GM19193 (cell line): ENCODE measurements at regions not wholly inside any gene's neighbourhood (a gene's known extent, or its start where the extent isn't known, plus 50 kb on each side); places are given as distances from the start of the nearest gene placed in this dataset.

Source experiments
- POLR2A ChIP-seq: IDR thresholded peaks from 4 replicates; pipeline ENCODE4 v1.6.1; 2011; ENCODE audit not compliant: insufficient read depth, insufficient read length; ENCODE audit errors: extremely low read depth

DNA sequence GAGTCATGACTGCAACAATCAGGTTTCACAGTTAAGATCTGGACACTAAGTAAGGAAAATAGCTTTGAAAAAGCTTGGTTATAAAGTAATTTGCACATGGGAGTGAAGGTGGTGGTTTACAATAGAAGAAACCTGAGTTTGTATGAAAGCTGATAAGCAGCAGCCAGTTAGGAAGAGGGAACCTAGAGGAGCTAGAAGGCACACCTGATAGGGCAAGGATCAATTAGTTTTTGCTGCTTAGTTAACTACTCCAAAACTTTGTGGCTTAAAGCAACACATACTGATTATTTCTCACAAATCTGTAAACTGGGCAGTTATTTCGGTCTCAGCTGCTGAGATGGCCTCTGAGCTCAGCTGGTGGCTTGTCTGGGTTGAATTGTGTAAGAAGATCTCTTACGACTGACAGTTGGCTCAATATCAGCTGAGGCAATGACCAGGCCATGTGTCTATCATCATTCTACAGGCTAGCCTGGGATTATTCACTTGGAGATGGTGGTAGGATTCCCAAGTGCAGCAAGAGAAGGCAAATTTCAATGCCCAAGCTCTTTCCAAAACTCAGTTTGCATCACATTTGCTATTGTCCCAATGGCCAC is 255.0 kb upstream of the PITX2 start:
- no peak for TF ChIP-seq POLR2A

GRCh38 chr4:110878413-110878812 is 255.5 kb upstream of the PITX2 start:
- no peak for TF ChIP-seq POLR2A

DNA sequence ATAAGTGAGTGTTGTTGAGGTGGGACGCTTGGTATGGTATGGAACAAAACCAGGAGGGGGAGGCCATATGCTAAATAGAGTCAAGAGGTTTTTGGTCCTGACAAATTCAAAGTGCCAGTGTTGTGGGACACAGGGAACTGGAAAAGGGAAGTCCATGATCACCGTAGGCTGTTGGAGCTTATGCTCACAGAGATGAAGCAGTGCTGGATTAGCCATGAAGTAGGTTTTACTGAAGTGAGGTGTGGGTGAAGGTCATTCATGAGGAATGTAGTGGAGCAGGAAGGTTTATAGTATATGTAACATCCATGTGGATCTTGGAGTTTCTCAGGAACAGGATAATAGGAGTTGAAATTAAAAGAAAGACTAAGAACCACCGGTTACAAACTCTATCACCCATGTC is 256.1 kb upstream of the PITX2 start:
- no peak for TF ChIP-seq POLR2A

DNA sequence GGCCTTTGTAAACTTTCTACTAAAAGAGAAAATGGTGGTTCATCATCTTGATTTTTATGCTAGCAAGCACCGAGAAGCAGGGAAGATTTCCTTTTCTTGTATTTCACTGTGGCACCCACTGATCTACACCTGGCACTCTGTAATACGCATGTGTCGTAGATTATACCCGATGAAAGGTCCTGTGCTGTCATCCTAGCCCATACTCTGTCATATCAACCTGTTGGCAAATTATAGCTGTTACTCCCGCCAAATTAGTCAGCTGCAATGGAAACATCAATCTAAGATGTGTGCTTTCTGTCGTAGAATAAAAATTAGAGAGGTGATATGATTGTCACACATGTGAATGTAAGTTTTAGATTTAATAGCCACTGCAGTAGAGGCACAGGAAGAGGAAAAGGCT is 263.4 kb upstream of the PITX2 start:
- no peak for TF ChIP-seq POLR2A

- TF ChIP-seq POLR2A = no peak
These were observed 264.0 kb upstream of the PITX2 start for GRCh38 chr4:110886856-110887255.

DNA sequence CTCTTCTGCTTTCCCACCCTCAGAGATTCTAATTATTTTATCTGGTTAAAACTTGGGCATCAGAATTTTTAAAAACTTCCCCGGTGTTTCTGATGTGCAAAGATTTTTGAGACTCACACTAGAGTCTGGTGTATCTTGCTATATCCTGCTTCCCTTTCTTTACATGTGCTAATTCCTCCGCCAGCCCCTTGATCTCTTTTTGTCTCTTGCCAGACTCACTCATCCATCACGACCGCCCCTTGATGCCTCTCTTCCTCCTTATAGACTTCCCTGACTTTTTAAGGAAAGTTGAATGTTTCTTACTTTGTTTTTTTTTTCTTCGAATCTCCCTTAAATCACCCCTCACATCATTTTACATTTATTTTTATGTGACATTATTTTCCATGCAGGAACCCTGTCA is 274.9 kb upstream of the PITX2 start:
- TF ChIP-seq POLR2A = no peak

- no peak for TF ChIP-seq POLR2A
These were observed 275.4 kb upstream of the PITX2 start for GRCh38 chr4:110898290-110898689.

DNA sequence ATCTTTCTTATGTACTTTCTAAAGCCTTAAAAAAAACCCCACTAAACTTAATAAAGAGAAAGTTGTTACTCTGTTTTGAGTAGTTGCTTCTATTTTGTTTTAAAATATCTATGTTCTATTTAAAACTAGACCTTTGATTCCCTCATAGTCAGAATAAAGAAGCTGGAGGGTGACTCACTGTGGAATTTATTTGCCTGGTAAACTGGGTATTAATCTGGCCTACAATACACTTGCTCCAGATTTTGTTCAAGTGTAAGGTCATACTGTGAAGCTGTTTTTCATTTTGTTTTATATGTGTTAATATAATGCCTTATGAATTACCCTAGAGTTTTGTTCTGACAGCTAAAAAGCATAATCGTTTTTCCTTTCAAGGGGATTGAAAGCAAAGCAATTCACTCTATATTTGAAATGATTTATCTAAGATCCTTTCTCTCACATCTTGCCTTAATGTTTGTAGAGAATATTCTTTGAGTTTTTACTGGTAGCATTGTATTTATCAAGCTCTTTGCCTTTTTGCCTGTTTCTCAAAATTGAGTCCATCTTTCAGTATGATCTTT is 277.4 kb upstream of the PITX2 start:
- TF ChIP-seq POLR2A = no peak

- no peak for TF ChIP-seq POLR2A
These were observed 279.6 kb upstream of the PITX2 start for GRCh38 chr4:110902500-110902899.

DNA sequence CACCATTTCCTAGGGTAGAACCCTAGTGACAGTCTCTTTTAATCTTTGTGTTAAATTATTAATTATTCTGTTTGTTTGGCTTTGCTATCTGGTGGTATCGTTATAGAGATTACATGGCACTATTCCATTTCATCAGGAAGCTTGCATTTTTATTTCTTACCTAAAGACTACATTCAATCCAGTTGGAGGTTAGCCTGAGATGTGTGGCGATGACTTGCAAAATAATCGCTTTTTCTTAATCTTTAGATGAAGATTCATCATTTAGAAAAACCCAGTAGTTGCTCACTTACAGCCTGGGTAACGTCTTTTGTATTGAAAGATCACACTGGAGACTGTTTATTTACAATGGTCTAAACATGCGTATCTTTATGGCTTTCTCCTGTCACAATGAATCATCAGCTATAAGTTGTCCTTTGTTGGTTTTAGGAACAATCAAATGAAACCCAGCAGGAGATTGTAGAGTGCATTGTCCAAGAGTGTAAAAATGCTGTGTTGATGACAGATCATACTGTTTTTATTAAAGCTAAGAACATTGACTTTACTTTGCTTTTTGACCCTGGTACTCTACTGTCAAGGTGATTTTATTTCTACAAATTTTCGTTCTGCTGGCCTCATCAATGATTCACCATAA is 281.7 kb upstream of the PITX2 start:
- no peak for TF ChIP-seq POLR2A

DNA sequence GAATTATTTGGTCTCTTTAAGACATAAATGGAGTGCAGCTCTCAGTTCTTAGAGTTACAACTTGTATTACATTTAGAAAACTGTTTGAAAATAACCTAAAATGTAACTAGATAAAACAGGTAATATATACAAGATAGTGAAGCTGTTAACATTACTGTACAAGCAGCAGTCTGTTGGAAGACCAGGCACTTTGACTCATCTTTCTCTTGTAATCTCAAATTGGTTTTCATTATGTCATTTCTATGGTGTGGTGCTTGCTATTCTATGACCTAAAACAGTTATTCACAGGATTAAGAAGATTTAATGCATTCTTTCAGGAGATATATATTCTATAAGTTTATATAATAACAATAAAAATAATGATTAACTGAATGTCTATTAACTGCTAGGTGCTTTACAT is 282.5 kb upstream of the PITX2 start:
- TF ChIP-seq POLR2A = no peak

DNA sequence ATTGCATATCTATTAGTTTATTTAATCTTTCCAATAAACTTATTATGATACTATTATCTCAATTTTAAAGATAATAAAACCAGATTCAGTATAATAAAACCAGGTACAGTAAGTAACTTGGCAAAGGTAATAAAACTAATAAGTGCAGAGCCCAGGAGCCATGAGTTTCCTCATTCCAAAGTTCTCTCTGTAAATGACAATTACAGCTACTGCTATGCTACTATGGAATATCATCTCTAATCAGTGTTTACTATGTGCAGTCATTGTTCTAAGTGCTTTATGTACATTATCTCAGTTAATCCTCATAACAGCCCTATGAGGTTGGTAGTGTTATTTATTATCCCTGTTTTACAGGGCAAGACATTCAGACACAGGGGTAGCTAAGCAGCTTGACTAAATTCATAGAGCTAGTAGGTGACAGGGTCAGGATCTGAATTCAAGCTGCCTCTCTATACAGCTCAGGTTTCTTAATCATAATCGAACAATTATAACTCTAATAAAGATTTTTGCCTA is 285.0 kb upstream of the PITX2 start:
- TF ChIP-seq POLR2A = no peak

- TF ChIP-seq POLR2A = no peak
These were observed 291.9 kb upstream of the PITX2 start for GRCh38 chr4:110914791-110915190.

GRCh38 chr4:110915301-110915700 is 292.4 kb upstream of the PITX2 start:
- TF ChIP-seq POLR2A = no peak

DNA sequence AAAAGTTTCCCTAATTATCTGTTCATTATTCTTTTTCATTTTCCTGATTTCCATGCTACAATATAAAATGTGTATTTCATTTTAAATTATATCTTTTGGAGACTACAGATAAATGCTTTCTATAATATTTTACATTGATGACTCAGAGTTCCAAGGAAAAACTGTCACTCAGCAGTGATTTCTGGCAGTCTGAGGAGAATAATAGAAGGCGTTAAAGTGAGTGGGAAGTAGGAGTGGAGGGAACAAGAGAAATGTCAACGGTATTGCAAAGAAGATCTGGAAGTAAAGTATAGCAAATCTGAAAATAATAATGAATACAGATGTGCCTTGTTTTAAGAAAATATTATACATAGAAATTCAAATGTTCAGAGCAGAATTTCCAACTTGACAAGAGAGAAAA is 293.6 kb upstream of the PITX2 start:
- TF ChIP-seq POLR2A = no peak

GRCh38 chr4:110917835-110918234 is 295.0 kb upstream of the PITX2 start:
- no peak for TF ChIP-seq POLR2A
